H9 (cell line): ENCODE measurements at regions not wholly inside any gene's neighbourhood (a gene's known extent, or its start where the extent isn't known, plus 50 kb on each side); places are given as distances from the start of the nearest gene placed in this dataset.

Experiments used
- DNase-seq: peaks from one replicate; pipeline ENCODE4 v3.0.0-alpha.2; 2017
- H2AFZ ChIP-seq: one replicate; pipeline ENCODE4 v1.6.1; 2013; ENCODE audit warnings: mild to moderate bottlenecking, low read length, control low read depth, moderate library complexity
- H2AK5ac ChIP-seq: 2 replicates; pipeline ENCODE4 v1.6.1; 2013; ENCODE audit warnings: low read length, control low read depth, mixed read lengths; ENCODE audit not compliant: insufficient read length
- H2BK120ac ChIP-seq: one replicate; pipeline ENCODE4 v1.6.1; 2013; ENCODE audit warnings: low read depth, mild to moderate bottlenecking, low read length, control low read depth, inconsistent platforms; ENCODE audit not compliant: poor library complexity, severe bottlenecking
- H2BK12ac ChIP-seq: 2 replicates; pipeline ENCODE4 v1.6.1; 2013; ENCODE audit warnings: low read length, control low read depth, mixed read lengths, low read depth; ENCODE audit not compliant: insufficient read length
- H2BK15ac ChIP-seq: 2 replicates; pipeline ENCODE4 v1.6.1; 2013; ENCODE audit warnings: low read depth, low read length, control low read depth
- H2BK20ac ChIP-seq: one replicate; pipeline ENCODE4 v1.6.1; 2013; ENCODE audit warnings: low read depth, mild to moderate bottlenecking, low read length, control low read depth, inconsistent platforms; ENCODE audit not compliant: poor library complexity, severe bottlenecking
- H2BK5ac ChIP-seq: 2 replicates; pipeline ENCODE4 v1.6.1; 2013; ENCODE audit warnings: low read length, control low read depth, mixed read lengths; ENCODE audit not compliant: insufficient read length
- H3K14ac ChIP-seq: 2 replicates; pipeline ENCODE4 v1.6.1; 2013; ENCODE audit warnings: low read length, control low read depth; ENCODE audit not compliant: insufficient read depth
- H3K18ac ChIP-seq: 2 replicates; pipeline ENCODE4 v1.6.1; 2013; ENCODE audit warnings: low read depth, mild to moderate bottlenecking, mixed read lengths, low read length, control low read depth; ENCODE audit not compliant: insufficient read length
- H3K23ac ChIP-seq: 2 replicates; pipeline ENCODE4 v1.6.1; 2013; ENCODE audit warnings: low read length, control low read depth, mixed read lengths, low read depth; ENCODE audit not compliant: insufficient read length
- H3K23me2 ChIP-seq: 2 replicates; pipeline ENCODE4 v1.6.1; 2013; ENCODE audit warnings: low read depth, mild to moderate bottlenecking, mixed read lengths, low read length, control low read depth; ENCODE audit not compliant: insufficient read length, poor library complexity, severe bottlenecking
- H3K27ac ChIP-seq: 2 replicates; pipeline ENCODE4 v1.5.1; 2013; ENCODE audit warnings: low read length, control low read depth, mixed read lengths, low read depth; ENCODE audit not compliant: insufficient read length
- H3K27me3 ChIP-seq: 2 replicates; pipeline ENCODE4 v1.6.1; 2013; ENCODE audit warnings: low read length, control low read depth, inconsistent platforms; ENCODE audit not compliant: insufficient read depth
- H3K4ac ChIP-seq: 2 replicates; pipeline ENCODE4 v1.6.1; 2013; ENCODE audit warnings: low read depth, mild to moderate bottlenecking, control low read depth, inconsistent platforms, low read length, moderate library complexity
- H3K4me1 ChIP-seq: 2 replicates; pipeline ENCODE4 v1.6.1; 2013; ENCODE audit warnings: low read length, control low read depth, inconsistent platforms; ENCODE audit not compliant: insufficient read depth
- H3K4me2 ChIP-seq: 2 replicates; pipeline ENCODE4 v1.6.1; 2013; ENCODE audit warnings: low read length, control low read depth, mixed read lengths; ENCODE audit not compliant: insufficient read length, insufficient read depth
- H3K56ac ChIP-seq: 2 replicates; pipeline ENCODE4 v1.6.1; 2013; ENCODE audit warnings: low read depth, mild to moderate bottlenecking, mixed read lengths, low read length, control low read depth; ENCODE audit not compliant: insufficient read length
- H3K79me1 ChIP-seq: 2 replicates; pipeline ENCODE4 v1.6.1; 2013; ENCODE audit warnings: low read depth, mild to moderate bottlenecking, moderate library complexity, low read length, control low read depth, inconsistent platforms; ENCODE audit not compliant: insufficient read depth, poor library complexity, severe bottlenecking
- H3K79me2 ChIP-seq: 2 replicates; pipeline ENCODE4 v1.6.1; 2013; ENCODE audit warnings: low read length, control low read depth, inconsistent platforms; ENCODE audit not compliant: insufficient read depth
- H3K9ac ChIP-seq: 2 replicates; pipeline ENCODE4 v1.6.1; 2013; ENCODE audit warnings: low read length, control low read depth, mixed read lengths; ENCODE audit not compliant: insufficient read length; ENCODE audit errors: extremely low read depth
- H3K9me3 ChIP-seq: one replicate; pipeline ENCODE4 v1.6.1; 2013; ENCODE audit warnings: low read depth, low read length, inconsistent platforms; ENCODE audit not compliant: control insufficient read depth
- H3T11ph ChIP-seq: one replicate; pipeline ENCODE4 v1.6.1; 2013; ENCODE audit warnings: mild to moderate bottlenecking, low read length, control low read depth, inconsistent platforms
- H4K20me1 ChIP-seq: one replicate; pipeline ENCODE4 v1.6.1; 2013; ENCODE audit not compliant: control insufficient read depth, insufficient read length, insufficient read depth
- H4K5ac ChIP-seq: 2 replicates; pipeline ENCODE4 v1.6.1; 2013; ENCODE audit warnings: low read depth, mild to moderate bottlenecking, mixed read lengths, low read length, control low read depth; ENCODE audit not compliant: insufficient read length
- H4K8ac ChIP-seq: replicated peaks from 2 replicates; pipeline ENCODE4 v1.6.1; 2013; ENCODE audit warnings: low read length, control low read depth, mixed read lengths, low read depth; ENCODE audit not compliant: insufficient read length
- H4K91ac ChIP-seq: 2 replicates; pipeline ENCODE4 v1.6.1; 2013; ENCODE audit warnings: low read depth, mild to moderate bottlenecking, moderate library complexity, mixed read lengths, low read length, control low read depth; ENCODE audit not compliant: insufficient read length
- H3K27ac Mint-ChIP-seq, 3 experiments: 2 replicates in 2 of 3; 3 replicates in 1 of 3; pipeline ENCODE4 v1.8.0; 2020 to 2021; ENCODE audit warnings: mixed read lengths in 3 of 3, mild to moderate bottlenecking in 1 of 3, moderate library complexity in 1 of 3
- H3K27me3 Mint-ChIP-seq: 2 replicates; pipeline ENCODE4 v1.8.0; 2021; ENCODE audit warnings: low read depth, mild to moderate bottlenecking, moderate library complexity, mixed read lengths
- H3K36me3 Mint-ChIP-seq, 3 experiments: 2 replicates in 2 of 3; 3 replicates in 1 of 3; pipeline ENCODE4 v1.8.0; 2020 to 2021; ENCODE audit warnings: low read depth in 3 of 3, mixed read lengths in 3 of 3; ENCODE audit not compliant: insufficient read depth in 1 of 3
- H3K4me1 Mint-ChIP-seq, 2 experiments: 2 replicates each; pipeline ENCODE4 v1.8.0; 2020; ENCODE audit warnings: mixed read lengths in 2 of 2
- H3K4me3 Mint-ChIP-seq, 2 experiments: 2 replicates in 1 of 2; 3 replicates in 1 of 2; pipeline ENCODE4 v1.8.0; 2020 to 2021; ENCODE audit warnings: mild to moderate bottlenecking in 2 of 2, mixed read lengths in 2 of 2, moderate library complexity in 1 of 2
- H3K9me3 Mint-ChIP-seq, 2 experiments: 2 replicates in 1 of 2; 3 replicates in 1 of 2; pipeline ENCODE4 v1.8.0; 2020; ENCODE audit warnings: mild to moderate bottlenecking in 2 of 2, mixed read lengths in 2 of 2, moderate library complexity in 1 of 2
- TF ChIP-seq, protein P1 (sequence below): fragments of 200-600 bp; sonication (generic); conservative IDR thresholded peaks from 3 replicates; pipeline ENCODE4 v1.8.0; 2021; ENCODE audit warnings: antibody characterized with exemption, mild to moderate bottlenecking

DNA sequence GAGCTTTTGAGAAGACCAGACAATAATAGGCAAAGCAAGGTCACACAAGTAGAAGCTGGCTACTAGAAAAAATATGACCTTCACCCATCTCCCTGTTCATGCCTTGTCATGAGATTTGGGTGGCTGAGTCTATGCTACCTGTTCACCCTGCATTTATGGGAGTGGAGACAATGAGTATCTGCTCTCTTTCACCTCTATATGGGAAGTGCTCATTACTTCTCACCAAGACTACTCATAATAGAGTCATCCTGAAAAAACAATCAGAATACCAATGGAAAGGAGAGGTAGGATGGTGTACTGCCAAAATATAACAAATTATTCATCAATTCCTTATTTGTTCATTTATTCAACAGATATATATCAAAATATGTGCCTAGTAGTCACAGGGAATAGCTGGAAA is 921.8 kb upstream of the INTU start:
- no peak overlapping the region for H3K4me2 ChIP-seq
- H3K79me1 ChIP-seq, result no peaks in the 10 kb centered on the region
- H3K23me2 ChIP-seq, result no peaks in the 10 kb centered on the region
- no peak overlapping the region for H4K5ac ChIP-seq
- H3K9ac ChIP-seq, result no peak overlapping the region
- peaks cover 0 to 3% of the 10 kb centered on the region in 2 experiments; a peak in 2 of 5 replicates for H3K9me3 Mint-ChIP-seq
- no peak overlapping the region for H2BK12ac ChIP-seq
- H2BK120ac ChIP-seq, result no peak overlapping the region
- H2BK5ac ChIP-seq, result no peak overlapping the region
- no peak overlapping the region for H2AK5ac ChIP-seq
- no peak overlapping the region for H3T11ph ChIP-seq
- H2BK15ac ChIP-seq, result no peak overlapping the region
- H3K27me3 ChIP-seq, result no peaks in the 10 kb centered on the region
- no peak overlapping the region for H3K27ac ChIP-seq
- H3K79me2 ChIP-seq, result no peaks in the 10 kb centered on the region
- no peaks in the 10 kb centered on the region for H3K27me3 Mint-ChIP-seq
- no peak overlapping the region for H2AFZ ChIP-seq
- no peaks in the 10 kb centered on the region for H3K9me3 ChIP-seq
- no peak overlapping the region for H3K27ac Mint-ChIP-seq
- no peak overlapping the region for H3K14ac ChIP-seq
- TF ChIP-seq, protein P1, sequence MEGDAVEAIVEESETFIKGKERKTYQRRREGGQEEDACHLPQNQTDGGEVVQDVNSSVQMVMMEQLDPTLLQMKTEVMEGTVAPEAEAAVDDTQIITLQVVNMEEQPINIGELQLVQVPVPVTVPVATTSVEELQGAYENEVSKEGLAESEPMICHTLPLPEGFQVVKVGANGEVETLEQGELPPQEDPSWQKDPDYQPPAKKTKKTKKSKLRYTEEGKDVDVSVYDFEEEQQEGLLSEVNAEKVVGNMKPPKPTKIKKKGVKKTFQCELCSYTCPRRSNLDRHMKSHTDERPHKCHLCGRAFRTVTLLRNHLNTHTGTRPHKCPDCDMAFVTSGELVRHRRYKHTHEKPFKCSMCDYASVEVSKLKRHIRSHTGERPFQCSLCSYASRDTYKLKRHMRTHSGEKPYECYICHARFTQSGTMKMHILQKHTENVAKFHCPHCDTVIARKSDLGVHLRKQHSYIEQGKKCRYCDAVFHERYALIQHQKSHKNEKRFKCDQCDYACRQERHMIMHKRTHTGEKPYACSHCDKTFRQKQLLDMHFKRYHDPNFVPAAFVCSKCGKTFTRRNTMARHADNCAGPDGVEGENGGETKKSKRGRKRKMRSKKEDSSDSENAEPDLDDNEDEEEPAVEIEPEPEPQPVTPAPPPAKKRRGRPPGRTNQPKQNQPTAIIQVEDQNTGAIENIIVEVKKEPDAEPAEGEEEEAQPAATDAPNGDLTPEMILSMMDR, result no peak
- H3K4me1 ChIP-seq, result no peaks in the 10 kb centered on the region; the same call in 1 of the 2 replicates
- no peak overlapping the region for H4K91ac ChIP-seq
- H4K20me1 ChIP-seq, result no peaks in the 10 kb centered on the region
- peaks cover 0 to 4% (median under 1%) of the 10 kb centered on the region in 3 experiments; a peak in 2 of 7 replicates for H3K36me3 Mint-ChIP-seq
- no peak overlapping the region for H3K4ac ChIP-seq
- no peak overlapping the region for H3K18ac ChIP-seq
- no peak overlapping the region for H3K56ac ChIP-seq
- DNase-seq, result no peak
- no peak overlapping the region for H2BK20ac ChIP-seq
- H3K23ac ChIP-seq, result no peak overlapping the region
- H3K4me3 Mint-ChIP-seq, result no peak overlapping the region
- no peak overlapping the region for H4K8ac ChIP-seq
- peaks cover 12 to 19% of the 10 kb centered on the region in 2 experiments for H3K4me1 Mint-ChIP-seq
